NCI-H1417 treated with DMSO at 0.1 percent for 48 hours (cell line): ENCODE measurements at regions not wholly inside any gene's neighbourhood (a gene's known extent, or its start where the extent isn't known, plus 50 kb on each side); places are given as distances from the start of the nearest gene placed in this dataset.

ENCODE experiments used
- DNase-seq: peaks from one replicate; lab custom pipeline; 2025; lab: John Stamatoyannopoulos, UW

- DNase-seq = no peak
Measured at GRCh38 chr10:3987143-3987974, 202.3 kb upstream of the KLF6 start.

DNA sequence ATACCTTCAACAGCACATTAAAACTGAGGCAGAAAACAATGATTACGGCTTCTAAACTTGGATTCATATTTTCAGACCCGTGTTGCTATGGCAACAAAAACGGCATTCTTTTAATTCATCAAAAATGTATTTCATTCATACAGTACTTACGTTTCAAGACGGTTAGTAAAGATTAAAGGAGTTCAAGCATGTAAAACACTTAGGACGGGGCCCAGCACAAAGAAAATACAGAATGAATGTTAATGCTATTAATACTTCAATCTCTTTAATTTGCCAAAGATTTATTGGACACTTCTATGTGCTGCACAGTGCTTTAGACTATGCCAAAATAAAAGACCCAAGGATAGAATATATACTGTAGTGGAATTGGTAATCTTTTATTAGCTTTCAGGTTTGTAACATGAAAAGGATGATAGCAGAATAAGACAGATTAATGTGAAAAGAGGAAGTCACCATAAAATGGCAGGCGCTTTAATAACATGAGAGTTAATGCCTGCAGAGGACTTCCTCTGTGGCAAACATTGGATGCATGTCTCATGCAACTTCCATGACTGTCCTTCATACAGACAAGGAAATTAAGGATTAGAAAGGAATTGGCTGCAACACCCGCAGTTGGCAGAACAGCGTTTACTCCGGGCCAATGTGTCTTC, 201.6 kb upstream of the KLF6 start:
- DNase-seq = no peak

DNA sequence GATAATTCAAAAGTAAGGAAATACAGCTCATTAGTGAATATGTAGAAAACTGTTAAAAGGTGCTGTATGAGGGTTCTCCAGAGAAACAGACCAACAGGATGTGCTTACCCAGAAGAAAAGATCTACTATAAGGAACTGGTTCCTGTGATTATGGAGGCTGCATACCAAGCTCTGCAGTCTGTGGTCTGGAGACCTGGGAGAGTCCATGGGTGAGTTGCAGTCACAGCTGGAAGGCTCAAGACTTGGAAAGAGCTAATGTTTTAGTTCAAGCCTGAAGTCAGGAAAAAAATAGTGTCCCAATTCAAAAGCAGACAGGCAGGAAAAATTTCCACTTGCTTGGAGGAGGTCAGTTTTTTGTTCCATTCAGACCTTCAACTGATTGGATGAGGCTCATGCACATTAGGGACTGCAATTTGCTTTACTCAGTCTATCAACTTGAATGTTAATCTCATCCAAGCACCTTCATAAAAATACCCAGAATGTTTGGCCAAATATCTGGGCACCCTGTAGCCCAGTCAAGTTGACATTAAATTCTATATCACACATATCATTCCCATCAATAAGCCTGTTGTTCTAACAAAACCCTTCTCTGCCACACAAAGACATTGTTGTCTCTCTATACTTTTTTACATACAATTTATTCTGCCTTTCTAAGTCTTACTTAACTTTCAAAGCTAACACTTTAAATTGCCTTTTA, 197.9 kb upstream of the KLF6 start:
- no peak for DNase-seq

DNA sequence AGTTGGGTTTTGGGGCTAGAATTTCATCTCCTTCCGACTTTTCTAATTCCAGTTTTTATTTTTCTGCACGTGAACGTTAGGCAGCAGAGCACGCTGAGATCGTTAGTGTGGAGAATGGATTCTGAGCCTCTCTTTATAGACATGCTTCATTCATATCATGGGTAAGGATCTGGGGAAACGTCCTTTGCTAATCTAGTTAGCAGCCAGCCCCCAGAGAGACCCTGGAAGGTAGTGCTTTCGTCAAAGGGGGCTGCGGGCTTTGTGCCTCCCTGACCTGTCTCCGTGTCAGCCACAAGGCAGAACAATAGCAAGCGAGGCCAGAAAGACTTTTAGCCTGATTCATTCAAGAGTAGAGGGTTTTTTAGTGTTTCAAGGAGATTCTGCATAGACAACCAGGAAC, 196.3 kb upstream of the KLF6 start:
- DNase-seq = no peak

DNA sequence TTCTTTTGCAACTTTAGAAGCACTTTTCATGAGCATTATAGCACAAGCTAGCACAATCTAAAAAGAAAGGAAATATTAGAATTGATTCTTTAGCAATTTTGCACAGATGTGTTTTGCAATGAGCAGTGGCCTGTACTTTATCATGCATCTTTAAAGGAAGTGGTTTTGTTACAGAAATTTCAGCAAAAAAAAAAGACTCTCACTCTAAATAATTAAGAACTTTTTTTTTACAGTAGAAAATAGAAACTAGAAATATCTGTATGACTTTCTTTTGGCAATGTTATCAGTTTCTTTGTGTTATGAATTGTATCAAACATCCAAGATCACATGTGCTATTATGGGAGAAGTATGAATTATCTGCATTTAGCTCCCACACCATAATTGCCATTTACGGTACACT, 195.7 kb upstream of the KLF6 start:
- DNase-seq = no peak

DNA sequence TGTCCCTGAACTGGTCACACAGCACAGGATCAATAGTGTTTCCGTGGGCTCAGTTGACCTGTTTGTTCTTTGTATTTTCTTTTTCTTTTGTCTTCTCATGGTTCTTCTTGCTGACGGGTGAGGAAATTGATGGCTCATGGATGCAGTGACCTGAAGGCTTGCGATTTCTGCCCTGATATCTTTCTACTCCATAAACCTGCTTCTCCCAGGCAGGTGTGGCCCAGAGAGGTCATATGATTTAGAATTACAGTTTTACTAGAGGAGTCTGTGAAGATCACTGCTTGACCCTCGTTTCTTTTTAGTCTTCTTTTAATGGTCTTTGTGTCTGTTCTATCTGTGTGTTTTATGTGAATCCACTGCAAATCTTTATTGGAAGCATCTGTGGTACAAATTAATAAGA, 195.1 kb upstream of the KLF6 start:
- DNase-seq = no peak

DNA sequence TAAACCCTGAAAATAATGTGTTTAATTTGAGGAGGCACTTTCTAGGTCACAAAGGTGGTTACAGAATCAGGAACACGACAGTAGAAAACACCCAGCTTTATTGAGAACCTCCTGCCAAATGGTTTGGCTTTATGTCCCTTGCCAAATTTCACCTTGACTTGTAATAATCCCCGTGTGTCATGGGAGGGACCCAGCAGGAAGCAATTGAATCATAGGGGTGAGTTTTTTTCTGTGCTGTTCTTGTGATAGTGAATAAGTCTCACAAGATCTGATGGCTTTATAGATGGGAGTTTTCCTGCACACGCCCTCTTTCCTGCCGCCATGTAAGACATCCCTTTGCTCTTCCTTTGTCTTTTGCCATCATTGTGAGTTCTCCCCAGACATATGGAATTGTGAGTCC, 193.8 kb upstream of the KLF6 start:
- no peak for DNase-seq

DNA sequence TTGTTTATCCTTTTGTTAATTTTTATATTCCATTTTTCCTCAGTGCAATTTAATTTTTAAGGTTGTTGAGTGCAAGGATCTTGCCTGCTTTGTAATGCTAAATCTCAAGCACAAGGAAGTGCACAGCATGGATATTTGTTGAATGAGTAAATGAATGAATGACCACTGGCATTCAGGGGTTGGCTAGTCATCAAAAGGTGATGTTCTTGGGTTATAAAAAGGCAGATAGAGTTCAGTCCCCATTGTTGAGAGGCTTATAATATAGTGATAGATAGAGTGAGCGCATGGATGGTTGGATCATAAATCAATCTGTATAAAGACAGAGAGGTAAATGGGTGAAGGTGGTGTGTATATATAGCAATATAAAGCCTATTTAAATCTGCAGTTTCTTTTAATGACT, 193.2 kb upstream of the KLF6 start:
- DNase-seq = no peak

GRCh38 chr10:3977761-3978160, 192.8 kb upstream of the KLF6 start:
- no peak for DNase-seq

DNA sequence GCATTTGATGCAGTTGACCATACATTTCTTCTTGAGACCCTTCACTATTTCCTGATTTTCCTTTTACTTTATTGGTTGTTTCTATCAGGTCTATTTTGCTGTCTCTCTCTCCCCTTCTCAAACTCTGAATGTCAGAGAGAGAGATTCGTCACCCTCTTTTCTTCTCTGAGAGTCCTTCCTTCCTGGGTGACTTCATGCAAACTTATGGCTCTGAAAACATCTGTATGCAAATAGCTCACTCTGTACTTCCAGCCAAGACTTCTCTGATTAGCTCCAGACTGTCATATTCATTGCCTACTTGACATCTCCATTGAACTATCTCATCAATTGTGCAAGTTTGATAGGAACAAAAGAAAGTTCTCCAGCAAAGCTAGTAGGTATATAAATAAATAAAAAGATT, 191.7 kb upstream of the KLF6 start:
- no peak for DNase-seq

- DNase-seq = no peak
Measured at GRCh38 chr10:3976171-3976570, 191.2 kb upstream of the KLF6 start.

DNA sequence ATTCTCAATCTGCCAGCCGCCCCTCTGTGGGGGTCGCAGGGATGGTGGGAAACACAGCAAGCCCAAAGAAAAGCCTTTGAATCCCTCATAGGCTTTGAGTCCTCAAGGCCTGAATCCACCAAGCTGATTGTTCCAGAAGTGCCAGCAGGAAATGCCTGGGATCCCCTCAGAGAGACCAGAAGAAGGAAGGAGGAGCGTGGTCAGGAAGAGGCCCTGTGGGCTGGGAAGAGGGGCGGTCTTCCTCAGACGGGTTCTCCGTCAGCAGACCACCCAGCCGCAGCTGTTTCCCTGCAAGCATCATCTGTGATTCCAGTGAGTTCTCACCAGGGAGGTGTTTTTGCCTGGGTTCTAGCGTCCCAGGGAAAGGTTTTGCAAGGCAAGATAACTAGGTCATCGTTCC, 190.0 kb upstream of the KLF6 start:
- no peak for DNase-seq

DNA sequence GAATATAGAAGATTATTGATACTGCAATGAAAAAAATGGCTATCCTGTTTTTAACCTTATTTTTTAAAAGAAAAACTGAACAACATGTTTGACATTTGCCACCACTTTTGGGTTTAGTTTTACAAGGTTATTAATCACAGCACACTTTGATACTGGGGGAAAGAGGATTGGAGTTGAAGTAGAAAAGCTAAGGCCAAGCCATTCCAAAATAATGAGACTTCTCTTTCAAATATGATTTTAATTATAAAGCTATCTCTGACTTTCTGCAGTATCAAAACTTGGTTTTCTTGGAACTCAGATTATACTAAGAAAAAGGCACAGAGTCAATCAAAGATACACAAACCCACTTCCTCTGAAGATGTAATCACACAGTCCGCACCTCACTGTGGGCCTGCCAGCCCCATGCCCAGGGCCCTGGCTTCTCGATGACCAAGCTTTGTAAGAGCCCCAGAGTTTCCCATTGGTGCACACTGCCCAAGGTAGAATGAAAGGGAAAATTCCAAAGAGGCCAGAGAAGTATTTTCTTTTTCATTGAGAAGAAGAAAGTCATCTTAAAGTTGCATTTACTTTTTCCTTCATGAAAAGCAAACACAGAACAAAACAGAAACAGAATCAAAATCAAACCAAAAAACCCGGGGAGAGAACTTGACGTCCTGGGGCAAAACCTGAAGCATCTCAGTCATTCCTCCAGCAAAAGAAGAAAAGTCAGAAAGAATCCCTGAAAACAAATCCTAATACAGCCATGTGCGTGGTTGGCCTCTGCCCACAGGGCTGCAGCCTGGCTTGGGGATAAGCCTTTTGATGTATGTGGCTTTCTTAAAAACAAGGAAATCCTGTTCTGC, 187.7 kb upstream of the KLF6 start:
- DNase-seq = no peak

GRCh38 chr10:3971713-3972112, 186.7 kb upstream of the KLF6 start:
- DNase-seq = no peak

- no peak for DNase-seq
Measured at GRCh38 chr10:3969876-3970666, 185.1 kb upstream of the KLF6 start.

- no peak for DNase-seq
Measured at GRCh38 chr10:3968727-3969126, 183.7 kb upstream of the KLF6 start.

- DNase-seq = no peak
Measured at GRCh38 chr10:3964516-3964915, 179.5 kb upstream of the KLF6 start.

DNA sequence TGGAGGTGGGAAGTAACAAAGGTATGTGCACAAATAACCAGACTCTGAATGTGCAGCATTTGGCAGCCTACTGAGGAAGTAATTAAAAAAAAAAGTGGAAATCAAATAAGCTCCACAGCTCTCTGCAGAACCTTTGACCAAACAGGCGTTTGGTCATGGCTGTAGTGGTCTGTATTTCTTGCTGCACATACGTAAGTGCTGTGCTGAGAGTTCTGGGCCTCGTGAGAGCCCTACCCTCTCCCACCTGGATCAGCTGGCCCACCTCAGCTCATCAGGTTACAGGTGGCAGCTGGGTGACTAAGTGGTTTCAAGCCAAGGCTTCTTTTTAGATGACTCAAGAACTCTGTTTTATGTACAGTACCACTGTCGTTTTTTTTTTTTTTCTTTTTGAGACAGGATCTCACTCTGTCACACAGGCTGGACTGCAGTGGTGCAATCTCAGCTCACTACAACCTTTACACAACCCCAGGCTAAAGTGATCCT, 178.2 kb upstream of the KLF6 start:
- DNase-seq = no peak

DNA sequence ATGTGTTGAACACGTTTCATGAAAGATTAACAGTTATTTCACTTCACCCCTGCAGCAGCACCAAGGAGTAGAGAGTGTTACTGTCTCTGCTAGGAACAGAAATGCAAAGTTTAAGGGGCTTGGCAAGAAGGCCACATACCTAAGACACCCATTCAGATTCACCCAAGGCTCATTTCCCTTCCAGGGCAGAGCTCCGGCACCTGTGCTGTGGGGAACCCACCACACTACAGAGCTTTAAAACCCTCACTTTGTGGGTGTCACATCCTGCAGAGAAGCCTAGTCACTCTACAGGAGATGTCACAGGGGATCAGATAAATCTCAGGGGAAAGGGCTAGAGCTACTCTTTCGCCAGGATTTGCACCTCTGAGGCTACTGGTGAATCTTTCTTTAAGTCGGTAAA, 176.1 kb upstream of the KLF6 start:
- no peak for DNase-seq

DNA sequence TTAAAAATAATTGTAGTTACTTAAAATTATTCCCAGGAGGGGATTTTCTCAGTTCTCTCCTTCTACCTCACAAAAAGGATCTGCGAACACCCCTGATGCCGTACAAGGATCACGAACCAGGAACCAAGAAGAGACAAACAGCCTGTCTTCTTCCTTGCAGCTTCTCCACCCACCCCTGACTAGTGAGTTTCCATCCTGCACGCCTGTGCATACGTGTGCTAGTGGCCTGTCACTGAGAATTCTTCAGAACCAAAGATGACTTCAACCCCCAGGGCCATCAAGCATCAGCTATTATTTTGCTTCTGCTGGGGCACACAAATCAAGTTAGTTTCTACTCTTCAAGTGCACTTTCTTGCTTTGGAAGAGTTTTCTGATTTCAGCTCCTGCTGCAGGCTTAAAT, 175.5 kb upstream of the KLF6 start:
- DNase-seq = no peak
